ENCODE measurements at regions not wholly inside any gene's neighbourhood (a gene's known extent, or its start where the extent isn't known, plus 50 kb on each side); places are given as distances from the start of the nearest gene placed in this dataset.

GRCh38 chr12:111088409-111088808, 168.0 kb upstream of the MYL2 start:
- DNase-seq (ENCODE audit: low read depth in 1 of 2, low spot score in 1 of 2): no peak

GRCh38 chr12:111086947-111087700, 166.7 kb upstream of the MYL2 start:
- no peak for DNase-seq (ENCODE audit: low read depth in 1 of 2, low spot score in 1 of 2)

GRCh38 chr12:111085096-111085495, 164.7 kb upstream of the MYL2 start:
- no peak for DNase-seq (ENCODE audit: low read depth in 1 of 2, low spot score in 1 of 2)

- DNase-seq (ENCODE audit: low read depth in 1 of 2, low spot score in 1 of 2): no peak
Observed at GRCh38 chr12:111084605-111085004, 164.2 kb upstream of the MYL2 start.

GRCh38 chr12:111084158-111084557, 163.8 kb upstream of the MYL2 start:
- DNase-seq (ENCODE audit: low read depth in 1 of 2, low spot score in 1 of 2): no peak

DNA sequence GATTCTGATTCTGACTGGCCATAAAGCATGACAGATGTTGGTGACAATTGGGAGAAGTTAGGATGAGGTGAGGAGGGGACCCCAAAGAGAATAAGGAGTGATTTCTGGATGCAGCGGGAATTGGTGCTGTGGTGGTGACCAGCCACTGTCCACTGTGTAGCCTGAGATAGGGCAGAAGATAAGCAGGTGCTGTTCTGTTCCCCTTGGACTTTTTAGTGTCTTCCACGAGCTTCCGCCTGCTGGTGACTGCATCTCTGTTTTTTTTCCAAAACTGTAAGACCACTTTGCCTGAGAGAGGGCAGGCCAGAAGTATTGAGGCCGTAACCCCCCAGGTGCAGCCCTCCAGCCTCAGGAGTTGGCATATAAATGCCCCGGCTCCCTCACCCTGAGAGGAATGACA, 161.2 kb upstream of the MYL2 start:
- no peak for DNase-seq (ENCODE audit: low read depth in 1 of 2, low spot score in 1 of 2)

DNA sequence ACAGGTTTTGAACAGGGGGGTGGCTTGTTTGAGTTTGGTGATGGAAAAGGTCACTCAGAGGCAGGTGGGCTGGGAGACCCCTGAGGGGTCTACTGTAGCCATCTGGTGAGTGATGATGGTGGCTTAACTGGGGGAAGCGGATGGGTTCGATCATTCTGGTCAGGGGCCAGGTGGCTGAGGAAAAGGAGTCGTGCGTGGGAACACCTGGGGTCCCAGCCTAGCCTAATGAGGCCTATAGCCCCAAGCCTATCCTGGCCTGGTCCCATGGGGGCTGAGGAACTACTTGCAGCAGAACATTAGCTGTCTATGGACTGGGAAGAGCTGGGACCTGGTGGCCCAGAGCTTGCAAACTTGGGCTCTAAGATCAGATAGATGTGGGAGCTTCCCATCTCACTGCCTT, 158.4 kb upstream of the MYL2 start:
- no peak for DNase-seq (ENCODE audit: low read depth in 1 of 2, low spot score in 1 of 2)

DNA sequence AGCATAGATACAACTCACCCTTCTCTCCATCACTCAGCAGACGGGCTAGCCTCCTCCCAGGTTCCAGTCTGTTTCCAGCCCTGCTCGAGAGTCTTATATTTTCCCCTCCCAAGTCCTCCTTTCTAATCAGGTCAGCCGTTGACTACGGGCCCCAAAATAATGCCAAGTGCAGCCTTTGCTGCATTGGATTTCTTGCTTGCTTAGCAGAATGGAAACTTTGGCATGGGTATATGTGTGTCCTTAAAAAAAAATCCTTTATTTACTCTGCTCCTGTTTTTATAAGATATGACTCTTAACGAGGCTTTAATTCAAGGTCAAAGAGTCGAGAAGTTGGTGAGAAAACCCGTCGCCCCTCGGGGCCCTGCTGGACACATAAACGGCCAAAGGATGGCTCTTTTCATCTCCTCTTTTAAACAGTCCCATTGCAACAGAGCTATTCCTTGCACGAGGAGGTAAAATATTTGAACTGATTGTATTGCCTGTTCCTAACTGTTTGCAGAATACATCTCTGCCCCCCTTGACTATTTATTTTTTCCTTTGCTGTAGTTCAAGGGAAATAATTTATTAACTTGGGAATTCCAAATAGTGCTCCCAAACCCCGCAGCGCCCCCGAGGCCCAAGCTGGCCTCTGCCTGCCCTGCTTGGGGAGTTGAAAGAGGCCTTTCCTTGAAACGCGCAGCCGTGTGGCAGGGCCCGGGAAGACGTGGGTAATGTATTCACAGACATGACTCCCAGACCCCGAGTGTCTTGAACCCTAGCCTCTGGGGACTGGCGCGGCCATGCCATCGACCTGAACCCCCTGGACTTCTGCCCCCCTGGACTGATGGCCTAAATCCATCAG, 156.5 kb upstream of the MYL2 start:
- no peak for DNase-seq (ENCODE audit: low read depth in 1 of 2, low spot score in 1 of 2)

DNA sequence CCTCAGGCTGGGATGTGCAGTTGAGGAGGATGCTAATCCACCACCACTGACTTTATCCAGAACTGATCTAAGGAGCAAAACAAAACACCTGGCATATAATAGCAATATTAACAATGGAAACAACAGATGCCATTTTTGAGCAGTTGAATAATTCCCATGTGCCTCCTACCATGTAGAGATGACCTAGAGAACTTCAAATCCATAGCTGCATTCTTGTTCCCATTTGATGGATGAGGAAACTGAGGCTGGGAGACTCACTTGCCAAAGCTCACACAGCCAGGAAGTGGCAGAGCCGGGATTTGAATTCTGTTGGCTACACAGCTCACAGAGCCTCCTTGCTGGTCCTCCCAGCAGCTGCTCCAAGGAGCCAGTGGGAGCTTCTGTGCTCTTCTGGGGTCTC, 155.8 kb upstream of the MYL2 start:
- DNase-seq (ENCODE audit: low read depth in 1 of 2, low spot score in 1 of 2): no peak

DNA sequence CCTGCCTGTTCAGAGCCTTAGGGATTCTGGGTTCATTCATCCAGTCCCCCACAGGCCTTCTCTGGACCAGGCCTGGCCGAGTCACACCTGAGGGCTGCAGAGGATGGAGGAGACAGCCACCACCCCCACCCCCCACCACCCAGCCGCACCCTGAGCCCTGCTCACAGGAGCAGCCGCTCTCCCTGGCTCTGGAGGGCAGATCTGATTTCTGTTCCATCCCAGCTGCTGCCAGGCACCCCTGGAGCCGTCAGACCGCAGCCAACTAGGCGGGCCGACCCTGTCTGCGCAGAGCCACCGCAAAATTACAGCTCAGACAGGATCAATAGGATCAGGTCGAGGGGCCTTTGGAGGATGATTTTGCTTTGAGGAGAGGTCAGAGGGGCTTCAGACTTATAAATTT, 154.6 kb upstream of the MYL2 start:
- DNase-seq (ENCODE audit: low read depth in 1 of 2, low spot score in 1 of 2): no peak

DNA sequence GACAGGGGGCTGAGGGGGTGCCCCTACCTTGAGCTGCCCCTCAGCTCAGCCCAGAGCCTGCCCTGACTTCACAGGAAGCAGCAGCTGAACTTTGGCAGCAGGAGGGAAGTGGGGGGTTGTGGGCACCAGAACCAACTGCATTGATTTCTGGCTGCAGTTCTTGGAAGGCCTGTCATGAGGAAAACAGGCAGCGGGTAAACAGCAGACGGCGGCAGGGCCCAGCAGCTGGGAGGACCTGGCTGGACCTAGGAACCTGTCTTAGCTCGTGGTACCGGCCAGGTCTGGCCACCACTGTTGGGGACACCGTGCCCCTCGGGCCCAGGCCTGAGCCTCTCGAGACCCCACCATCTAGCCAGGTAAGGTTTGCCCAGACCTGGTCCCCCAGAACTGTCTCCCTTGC, 154.2 kb upstream of the MYL2 start:
- no peak for DNase-seq (ENCODE audit: low read depth in 1 of 2, low spot score in 1 of 2)

- DNase-seq (ENCODE audit: low read depth in 1 of 2, low spot score in 1 of 2): no peak
Observed at GRCh38 chr12:111073370-111073769, 153.0 kb upstream of the MYL2 start.

DNA sequence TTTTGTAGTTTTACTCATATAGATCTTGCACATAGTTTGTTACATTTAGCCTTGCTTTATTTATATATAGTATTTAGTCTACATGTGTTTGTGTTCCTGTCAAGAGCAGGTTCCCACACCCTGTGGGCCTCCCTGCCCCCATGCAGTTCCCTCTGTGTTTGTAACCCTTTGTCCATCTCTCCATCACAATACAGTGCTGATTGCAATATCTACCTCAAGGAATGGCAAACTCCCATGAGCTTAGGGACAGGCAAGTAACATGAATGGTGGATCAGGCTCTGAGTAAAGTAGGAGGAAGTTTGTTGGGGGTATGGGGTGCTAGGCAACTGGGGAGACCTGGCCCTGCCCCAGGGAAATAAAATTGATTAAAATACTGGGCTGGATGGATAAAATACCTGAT, 151.9 kb upstream of the MYL2 start:
- no peak for DNase-seq (ENCODE audit: low read depth in 1 of 2, low spot score in 1 of 2)

- DNase-seq (ENCODE audit: low read depth in 1 of 2, low spot score in 1 of 2): no peak
Observed at GRCh38 chr12:111069886-111070285, 149.5 kb upstream of the MYL2 start.

DNA sequence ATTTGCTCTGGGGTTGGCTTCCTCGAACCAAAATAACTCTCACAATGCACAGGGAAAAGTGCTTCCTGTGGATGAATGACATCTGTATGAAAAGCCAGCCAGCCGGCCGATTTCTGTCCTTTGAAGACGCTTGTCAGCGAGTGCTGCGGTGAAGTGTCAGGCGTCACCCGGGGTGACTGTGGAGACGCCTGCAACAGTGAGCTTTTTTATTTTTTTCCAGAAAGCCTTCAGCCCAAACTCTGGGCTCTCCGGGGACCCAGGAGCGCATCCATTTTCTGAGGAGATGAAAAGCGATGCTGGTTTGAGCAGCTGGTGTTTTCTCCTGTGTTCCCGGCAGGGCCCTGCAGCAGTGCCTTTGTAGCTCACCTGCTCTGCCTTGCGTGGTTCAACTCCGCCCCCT, 147.9 kb upstream of the MYL2 start:
- no peak for DNase-seq (ENCODE audit: low read depth in 1 of 2, low spot score in 1 of 2)

DNA sequence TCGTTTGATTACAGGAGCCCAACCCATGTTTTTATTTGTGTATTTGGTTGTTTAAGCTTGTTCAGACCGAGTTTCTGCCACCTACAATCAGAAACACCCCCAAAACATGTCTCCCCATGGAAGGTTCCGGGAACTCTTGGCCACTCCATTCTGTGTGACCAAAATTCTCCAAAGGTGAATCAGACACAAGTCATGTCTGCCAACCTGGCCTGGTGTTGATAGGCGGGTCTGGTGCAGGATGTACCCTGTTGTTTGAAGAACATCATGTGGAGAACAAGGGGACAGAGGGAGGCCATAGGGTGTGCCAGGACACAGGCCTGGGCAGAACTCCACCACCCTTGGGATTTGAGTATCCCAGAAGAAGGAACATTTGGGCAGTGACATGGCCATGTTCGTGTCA, 147.1 kb upstream of the MYL2 start:
- DNase-seq (ENCODE audit: low read depth in 1 of 2, low spot score in 1 of 2): no peak

- no peak for DNase-seq (ENCODE audit: low read depth in 1 of 2, low spot score in 1 of 2)
Observed at GRCh38 chr12:111066744-111067437, 146.5 kb upstream of the MYL2 start.

DNA sequence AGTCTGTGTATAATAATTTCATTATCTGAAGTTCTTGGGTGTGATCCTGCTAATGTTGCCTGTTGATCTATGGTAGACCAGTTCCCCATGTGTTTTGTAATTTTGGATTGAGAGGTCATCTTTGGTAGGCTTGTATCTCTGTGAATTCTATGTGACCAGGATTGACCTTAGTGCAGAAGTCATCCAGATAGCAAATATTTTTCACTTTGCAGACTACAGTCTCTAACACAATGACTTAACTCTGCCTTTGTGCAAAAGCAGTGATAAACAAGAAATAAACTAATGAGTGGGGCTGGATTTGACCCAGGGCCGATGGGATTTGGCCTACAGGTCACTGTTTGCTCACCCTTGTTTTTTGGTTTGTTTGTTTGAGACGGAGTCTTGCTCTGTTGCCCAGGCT, 144.6 kb upstream of the MYL2 start:
- DNase-seq (ENCODE audit: low read depth in 1 of 2, low spot score in 1 of 2): no peak

DNA sequence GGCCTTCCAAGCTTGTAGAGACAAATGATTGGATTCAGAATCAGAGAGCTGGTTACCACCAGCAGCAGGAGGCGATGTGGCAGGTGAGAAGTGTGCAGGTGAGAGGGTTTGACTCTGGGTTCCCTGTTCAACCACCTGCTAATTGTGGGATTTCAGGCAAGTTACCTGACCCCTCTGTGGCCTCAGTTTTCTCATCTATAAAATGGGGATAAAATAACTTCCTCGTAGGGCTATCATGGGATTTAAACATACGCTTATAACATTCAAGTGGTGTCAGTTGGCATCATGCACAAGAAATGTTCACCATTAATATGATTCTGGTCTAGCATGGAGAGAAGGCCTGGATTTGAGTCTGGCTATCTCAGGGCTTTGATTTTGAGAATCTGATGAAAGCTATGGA, 143.8 kb upstream of the MYL2 start:
- DNase-seq (ENCODE audit: low read depth in 1 of 2, low spot score in 1 of 2): no peak

DNA sequence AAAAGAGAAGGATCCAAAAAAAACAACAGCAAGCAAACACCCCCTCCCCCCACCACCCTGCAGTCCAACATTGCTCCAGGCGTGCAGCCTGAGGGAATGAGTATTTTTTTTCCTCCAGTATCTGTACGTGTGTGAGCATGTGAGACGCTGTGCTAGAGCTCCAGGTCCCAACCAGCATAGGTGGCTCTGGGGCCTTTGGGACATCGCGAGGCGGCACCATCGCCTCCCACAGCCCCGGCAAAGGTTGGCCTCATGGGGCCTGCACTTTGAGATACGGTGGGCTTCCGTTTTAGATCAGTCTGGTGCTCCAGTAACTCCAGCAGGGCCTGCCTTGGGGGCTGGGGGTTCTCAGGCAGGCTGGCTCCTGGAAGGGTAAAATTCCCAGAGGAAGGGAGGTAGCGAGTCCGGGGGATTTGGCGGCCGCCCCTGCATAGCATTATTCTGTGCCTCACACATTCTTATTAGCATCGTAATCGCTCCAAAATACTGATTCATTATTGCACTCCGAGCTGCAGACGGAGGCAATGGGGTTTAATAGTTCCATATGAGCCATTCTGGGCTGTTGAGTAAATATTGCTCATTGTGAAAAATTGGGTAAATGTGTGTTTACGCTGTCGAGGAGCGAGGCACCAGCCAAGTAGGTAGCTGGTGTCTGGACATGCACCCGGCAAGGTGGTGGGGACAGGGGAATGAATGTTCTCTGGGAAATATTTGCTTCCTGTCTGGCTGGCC, 143.1 kb upstream of the MYL2 start:
- no peak for DNase-seq (ENCODE audit: low read depth in 1 of 2, low spot score in 1 of 2)

DNA sequence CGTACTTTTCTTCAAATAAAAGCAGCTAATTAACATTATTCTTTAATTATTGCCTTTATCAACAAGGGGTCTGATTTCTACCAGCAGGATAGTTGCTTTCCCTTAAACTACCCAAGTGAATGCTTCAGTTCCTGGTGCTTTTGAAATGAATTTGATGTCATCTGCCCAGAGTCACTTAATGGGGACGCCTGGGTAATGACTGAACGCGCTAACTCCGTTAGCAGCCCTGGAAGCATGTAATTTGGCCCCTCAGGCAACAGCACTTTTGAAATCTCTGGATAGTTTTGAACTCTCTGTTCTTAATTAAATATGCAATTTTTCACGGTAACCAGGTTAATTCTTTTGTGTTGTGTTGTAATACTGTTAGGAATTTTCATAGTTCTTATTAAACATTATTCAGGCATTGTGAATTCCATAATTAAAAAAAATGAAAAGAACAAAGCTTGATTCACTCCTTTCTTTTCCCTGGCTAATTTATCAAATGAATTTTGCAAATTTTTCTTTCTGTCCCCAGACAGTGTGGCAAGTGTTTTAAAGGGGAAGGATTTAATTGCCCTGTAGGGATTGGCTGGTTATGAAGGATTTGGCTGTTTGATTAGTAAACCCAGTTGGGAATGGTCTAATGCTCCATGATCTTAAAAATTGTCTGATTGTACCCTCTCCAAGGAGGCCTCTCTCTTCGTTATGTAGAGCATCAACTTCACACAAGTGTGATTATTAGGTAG, 137.5 kb upstream of the MYL2 start:
- DNase-seq (ENCODE audit: low read depth in 1 of 2, low spot score in 1 of 2): no peak
